ENCODE measurements at regions not wholly inside any gene's neighbourhood (a gene's known extent, or its start where the extent isn't known, plus 50 kb on each side); places are given as distances from the start of the nearest gene placed in this dataset.

GRCh38 chr18:45464619-45465018, 150.7 kb upstream of the SLC14A2 start:
- FAIRE-seq, result no peak
- DNase-seq (ENCODE audit: insufficient read length, low spot score), result no peak

GRCh38 chr18:45467293-45467692, 148.0 kb upstream of the SLC14A2 start:
- DNase-seq (ENCODE audit: insufficient read length, low spot score) (no peak), FAIRE-seq (no peak)

GRCh38 chr18:45467945-45468344, 147.3 kb upstream of the SLC14A2 start:
- no peak for DNase-seq (ENCODE audit: insufficient read length, low spot score)
- no peak for FAIRE-seq

DNA sequence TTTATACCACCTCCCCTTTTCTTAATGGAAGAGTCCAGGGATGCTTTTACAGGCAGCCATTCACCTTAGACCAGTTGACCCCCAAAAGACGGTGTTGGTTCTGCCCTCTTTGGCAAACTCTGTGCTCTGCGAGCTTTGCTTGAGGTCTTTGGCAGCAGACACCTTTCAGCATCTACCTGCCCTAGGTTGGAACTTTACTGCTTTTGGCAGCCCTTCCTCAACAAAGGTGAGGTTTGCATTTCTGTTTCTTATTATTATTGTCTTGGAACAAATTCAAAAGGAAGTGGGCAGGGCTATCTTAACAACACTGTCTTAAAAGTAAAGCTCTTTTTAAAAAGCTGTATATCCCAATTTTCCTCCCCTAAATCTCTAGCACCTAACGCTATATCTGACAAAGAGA, 136.4 kb upstream of the SLC14A2 start:
- no peak for FAIRE-seq
- DNase-seq (ENCODE audit: insufficient read length, low spot score), result no peak

- FAIRE-seq, result no peak
- DNase-seq (ENCODE audit: insufficient read length, low spot score), result no peak
Observed at GRCh38 chr18:45480219-45481015, 134.9 kb upstream of the SLC14A2 start.

GRCh38 chr18:45481821-45482220, 133.5 kb upstream of the SLC14A2 start:
- FAIRE-seq (no peak), DNase-seq (ENCODE audit: insufficient read length, low spot score) (no peak)

- DNase-seq (ENCODE audit: insufficient read length, low spot score), result no peak
- no peak for FAIRE-seq
Observed at GRCh38 chr18:45482286-45482685, 133.0 kb upstream of the SLC14A2 start.

- DNase-seq (ENCODE audit: insufficient read length, low spot score) (no peak), FAIRE-seq (no peak)
Observed at GRCh38 chr18:45487581-45487980, 127.7 kb upstream of the SLC14A2 start.

- DNase-seq (ENCODE audit: insufficient read length, low spot score) (no peak), FAIRE-seq (no peak)
Observed at GRCh38 chr18:45488645-45489044, 126.6 kb upstream of the SLC14A2 start.

- no peak for DNase-seq (ENCODE audit: insufficient read length, low spot score)
- no peak for FAIRE-seq
Observed at GRCh38 chr18:45493830-45494229, 121.4 kb upstream of the SLC14A2 start.

GRCh38 chr18:45494811-45495210, 120.5 kb upstream of the SLC14A2 start:
- FAIRE-seq (no peak), DNase-seq (ENCODE audit: insufficient read length, low spot score) (no peak)

DNA sequence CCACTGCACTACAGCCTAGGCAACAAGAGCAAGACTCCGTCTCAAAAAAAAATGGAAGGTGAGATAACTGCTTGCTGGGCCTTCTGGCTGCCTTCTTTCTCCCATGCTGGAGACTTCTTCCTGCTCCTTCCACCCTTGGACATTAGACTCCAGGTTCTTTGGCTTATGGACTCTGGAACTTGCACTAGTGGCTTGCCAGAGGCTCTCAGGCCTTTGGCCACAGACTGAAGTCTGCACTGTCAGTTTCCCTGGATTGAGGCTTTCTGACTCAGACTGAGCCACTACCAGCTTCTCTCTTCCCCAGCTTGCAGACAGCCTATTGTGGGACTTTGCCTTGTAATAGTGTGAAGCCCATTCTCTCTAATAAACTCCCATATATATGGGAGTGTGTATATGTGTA, 118.5 kb upstream of the SLC14A2 start:
- no peak for FAIRE-seq
- no peak for DNase-seq (ENCODE audit: insufficient read length, low spot score)

GRCh38 chr18:45497595-45498286, 117.5 kb upstream of the SLC14A2 start:
- DNase-seq (ENCODE audit: insufficient read length, low spot score) (no peak), FAIRE-seq (no peak)

DNA sequence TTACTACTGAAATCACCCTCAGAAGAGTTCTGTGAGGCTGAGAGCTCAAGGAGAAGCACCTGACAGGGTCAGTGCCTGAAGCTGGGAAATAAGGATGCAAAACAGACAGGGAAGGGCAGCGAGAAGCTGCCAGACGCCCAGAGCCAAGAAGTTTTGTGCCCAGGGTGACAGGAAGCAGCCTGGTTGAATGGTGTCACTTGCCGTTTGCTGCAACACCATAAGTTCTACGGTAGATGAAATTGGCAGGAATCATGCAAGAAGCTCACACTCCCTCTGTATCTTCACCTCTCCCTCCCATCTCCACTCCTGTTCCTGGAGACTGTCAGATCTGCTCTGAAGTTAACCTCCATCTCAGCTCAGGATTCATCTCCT, 117.0 kb upstream of the SLC14A2 start:
- DNase-seq (ENCODE audit: insufficient read length, low spot score) (no peak), FAIRE-seq (no peak)

DNA sequence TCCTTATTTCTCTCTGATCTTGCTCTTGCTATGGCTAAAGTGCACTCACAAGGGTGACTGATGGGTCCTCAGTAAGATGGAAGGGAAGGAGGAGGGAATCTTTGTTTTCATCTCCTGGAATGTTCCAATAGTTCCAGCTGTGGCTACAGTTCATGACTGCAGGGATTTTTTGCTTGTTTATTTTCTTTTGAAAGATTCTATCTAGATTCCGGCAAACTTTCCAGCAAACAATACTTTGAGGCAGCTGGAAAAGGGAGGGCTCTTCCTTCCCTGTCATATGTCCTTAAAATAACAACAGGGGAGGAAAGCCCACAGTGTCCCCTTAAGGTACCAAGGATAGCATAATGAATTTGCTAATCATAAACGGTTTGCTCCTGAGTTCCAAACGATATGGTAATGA, 111.3 kb upstream of the SLC14A2 start:
- DNase-seq (ENCODE audit: insufficient read length, low spot score), result no peak
- no peak for FAIRE-seq

DNA sequence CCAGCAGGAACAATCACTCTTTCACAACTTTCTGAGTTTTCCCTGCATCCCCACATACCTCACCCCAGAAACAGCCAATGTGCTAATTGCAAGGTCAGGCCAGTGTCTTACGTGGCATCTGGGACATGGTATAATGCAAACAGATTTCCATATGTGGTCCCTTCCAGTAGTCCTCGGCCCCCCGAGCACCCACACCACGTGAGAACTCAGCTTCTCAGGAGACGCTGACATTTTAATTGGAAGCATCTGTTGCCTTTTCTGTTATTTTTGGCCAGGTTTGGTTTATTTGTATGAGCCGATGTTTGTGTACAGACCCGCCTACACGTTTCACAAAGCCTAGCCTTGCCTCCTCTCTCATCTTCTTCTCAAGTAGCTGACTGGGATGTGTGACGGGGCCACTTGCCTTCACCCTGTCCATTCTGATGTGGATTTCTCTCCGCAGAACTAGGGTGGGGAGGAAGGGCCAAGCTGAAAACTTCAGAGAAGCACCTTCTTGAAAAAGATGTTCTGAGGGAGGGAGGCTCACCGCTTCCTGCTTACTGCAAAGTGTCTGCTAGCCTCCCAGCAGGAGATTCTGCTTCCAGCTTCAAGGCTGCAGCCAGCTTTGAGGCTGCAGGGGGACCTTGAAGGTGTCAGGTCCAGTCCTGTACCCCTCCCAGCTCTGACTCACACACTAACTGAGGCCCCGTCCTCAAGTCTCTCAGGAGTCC, 109.6 kb upstream of the SLC14A2 start:
- FAIRE-seq, result no peak
- DNase-seq (ENCODE audit: insufficient read length, low spot score), result no peak

DNA sequence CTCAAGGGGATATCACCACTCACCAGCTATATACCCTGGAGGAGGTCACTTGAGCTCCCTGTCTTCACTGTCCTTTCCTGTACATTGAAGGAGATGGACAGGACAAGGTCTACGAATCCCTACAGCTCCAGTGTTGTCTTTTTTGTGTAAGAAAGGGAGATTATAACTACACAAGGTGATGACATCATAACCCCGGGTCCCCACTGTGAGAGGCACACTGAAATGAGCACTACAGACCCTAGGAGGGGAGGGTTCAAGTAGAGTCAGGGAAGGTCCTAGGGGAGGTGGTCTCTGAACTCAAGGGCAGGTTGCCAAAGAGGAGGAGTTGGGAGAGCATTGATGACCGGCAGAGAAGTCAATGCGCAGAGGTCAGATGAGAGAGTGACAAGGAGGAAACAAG, 108.3 kb upstream of the SLC14A2 start:
- no peak for FAIRE-seq
- DNase-seq (ENCODE audit: insufficient read length, low spot score), result no peak

DNA sequence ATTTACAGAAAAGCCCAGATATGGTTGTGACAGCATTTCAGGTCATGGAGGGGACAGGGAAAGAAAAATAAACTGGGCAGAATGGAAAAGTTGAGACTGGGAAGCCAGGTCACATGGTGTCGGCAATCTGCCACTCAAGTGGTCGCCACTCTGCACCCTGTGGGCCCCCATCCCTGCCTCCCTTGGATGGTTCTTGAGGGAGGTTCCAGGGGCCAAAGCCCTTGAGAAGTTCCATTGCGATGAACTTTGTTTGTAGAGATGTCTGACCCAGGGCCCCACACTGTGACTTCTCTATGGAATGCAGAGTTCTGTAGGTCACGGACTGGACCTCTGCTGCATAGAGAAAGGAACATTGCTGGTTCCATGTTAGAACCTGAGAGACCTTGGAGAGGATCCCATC, 105.7 kb upstream of the SLC14A2 start:
- FAIRE-seq (no peak), DNase-seq (ENCODE audit: insufficient read length, low spot score) (no peak)

DNA sequence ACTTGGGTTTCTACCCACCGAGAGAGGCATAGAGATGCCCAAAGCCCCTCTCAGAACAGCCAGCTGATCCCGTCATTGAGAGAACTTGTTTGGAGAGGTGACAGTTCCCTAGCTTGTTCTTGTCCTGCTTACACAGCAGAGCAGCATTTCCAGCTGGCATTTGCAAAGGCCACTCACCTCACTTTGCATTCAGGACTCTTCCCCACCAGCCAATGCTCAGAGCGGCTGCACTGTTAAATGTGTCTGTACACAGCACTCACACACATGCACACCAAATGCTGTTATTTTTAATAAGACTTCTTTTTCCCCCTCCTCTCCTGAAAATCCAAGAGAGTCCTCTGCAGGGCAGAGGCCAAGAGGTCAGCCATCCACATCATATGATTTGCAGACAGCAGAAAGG, 104.6 kb upstream of the SLC14A2 start:
- no peak for DNase-seq (ENCODE audit: insufficient read length, low spot score)
- FAIRE-seq, result no peak

- DNase-seq (ENCODE audit: insufficient read length, low spot score) (no peak), FAIRE-seq (no peak)
Observed at GRCh38 chr18:45512363-45512953, 102.8 kb upstream of the SLC14A2 start.

- DNase-seq (ENCODE audit: insufficient read length, low spot score), result no peak
- no peak for FAIRE-seq
Observed at GRCh38 chr18:45517181-45517741, 98.0 kb upstream of the SLC14A2 start.

All from GM19239 (cell line).